GM12891 (cell line): ENCODE measurements at regions not wholly inside any gene's neighbourhood (a gene's known extent, or its start where the extent isn't known, plus 50 kb on each side); places are given as distances from the start of the nearest gene placed in this dataset.

Source experiments
- POLR2A ChIP-seq: IDR thresholded peaks from 2 replicates; pipeline ENCODE4 v1.6.1; 2011; ENCODE audit warnings: low read depth, low read length, control low read depth
- POLR2AphosphoS5 ChIP-seq: IDR thresholded peaks from 2 replicates; pipeline ENCODE4 v1.6.1; 2011; ENCODE audit warnings: low read depth, low read length, control low read depth
- SPI1 ChIP-seq: IDR thresholded peaks from 2 replicates; pipeline ENCODE4 v1.6.1; 2011; ENCODE audit warnings: low read depth, low read length, control low read depth
- TAF1 ChIP-seq: IDR thresholded peaks from 2 replicates; pipeline ENCODE4 v1.6.1; 2011; ENCODE audit warnings: low read depth, low read length, control low read depth

DNA sequence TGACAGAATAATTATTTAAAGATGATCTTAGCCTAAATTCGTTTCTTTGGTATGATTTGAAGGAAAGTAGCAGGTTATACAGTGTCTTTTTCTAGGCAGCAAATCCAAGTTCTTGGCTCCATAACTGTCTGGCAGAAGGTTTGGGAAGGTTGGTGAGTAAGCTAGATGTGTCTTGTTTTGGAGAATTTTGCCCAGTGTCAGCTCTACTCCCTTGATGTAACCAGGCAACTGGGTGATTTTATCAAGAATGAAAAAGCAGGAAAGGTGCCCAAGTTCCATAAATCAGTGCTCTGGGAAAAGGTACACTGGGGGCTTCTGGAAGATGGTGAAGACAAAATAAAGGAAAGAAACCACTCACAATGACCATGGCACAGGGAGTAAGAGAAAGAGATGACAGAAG is 71.5 kb upstream of the USP47 start:
- TF ChIP-seq POLR2AphosphoS5 (no peak), SPI1 (no peak), POLR2A (no peak), TAF1 (no peak)
